ENCODE measurements at regions not wholly inside any gene's neighbourhood (a gene's known extent, or its start where the extent isn't known, plus 50 kb on each side); places are given as distances from the start of the nearest gene placed in this dataset.
"Not testable (repeated sequence)": the region's sequence is repeated elsewhere in the genome, so short reads cannot be mapped to it uniquely, and the experiment has no call there.

- Histone ChIP-seq H4K20me1 (ENCODE audit: low read depth, low read length) (no peaks in the 10 kb centered on the region), H3K79me2 (ENCODE audit: insufficient read depth, low read length) (no peaks in the 10 kb centered on the region), H3K4me2 (ENCODE audit: low read depth, low read length, poor library complexity, severe bottlenecking) (no peak overlapping the region), H3F3A (ENCODE audit: insufficient read depth) (no peaks in the 10 kb centered on the region), H2AFZ (ENCODE audit: low read depth, low read length, severe bottlenecking) (no peak overlapping the region), H3K9me2 (replicated peaks; ENCODE audit: insufficient read depth, low read length) (no peaks in the 10 kb centered on the region), H3K9ac (ENCODE audit: low read length) (no peak overlapping the region), H3K9me3 (ENCODE audit: insufficient read depth, low read length) (no peaks in the 10 kb centered on the region), H3K27me3 (ENCODE audit: low read length) (no peaks in the 10 kb centered on the region), H3K4me3 (ENCODE audit: insufficient read depth, low read length, poor library complexity, severe bottlenecking) (no peak overlapping the region), H3K27ac (ENCODE audit: low read depth, low read length) (no peak overlapping the region), H3K36me3 (ENCODE audit: low read length) (no peaks in the 10 kb centered on the region)
- TF ChIP-seq EZH2phosphoT487 (conservative IDR thresholded peaks at IDR 0.05; ENCODE audit: low read length) (no peak), CTCF (IDR thresholded peaks at IDR 0.05; ENCODE audit: insufficient read depth, low read length, poor library complexity, severe bottlenecking) (no peak)
These were observed 424.6 kb downstream of the BTG1 start for GRCh38 chr12:91721023-91721422.

GRCh38 chr12:91718326-91718725, 427.3 kb downstream of the BTG1 start:
- Histone ChIP-seq H3K9me2 (replicated peaks; ENCODE audit: insufficient read depth, low read length) (no peaks in the 10 kb centered on the region), H3K27me3 (ENCODE audit: low read length) (no peaks in the 10 kb centered on the region), H3K36me3 (ENCODE audit: low read length) (no peaks in the 10 kb centered on the region), H3K4me2 (ENCODE audit: low read depth, low read length, poor library complexity, severe bottlenecking) (no peak overlapping the region), H4K20me1 (ENCODE audit: low read depth, low read length) (no peaks in the 10 kb centered on the region), H3K9ac (ENCODE audit: low read length) (no peak overlapping the region), H3K9me3 (ENCODE audit: insufficient read depth, low read length) (no peaks in the 10 kb centered on the region), H3K27ac (ENCODE audit: low read depth, low read length) (no peak overlapping the region), H3K79me2 (ENCODE audit: insufficient read depth, low read length) (no peaks in the 10 kb centered on the region), H3F3A (ENCODE audit: insufficient read depth) (no peaks in the 10 kb centered on the region), H3K4me3 (ENCODE audit: insufficient read depth, low read length, poor library complexity, severe bottlenecking) (no peak overlapping the region), H2AFZ (ENCODE audit: low read depth, low read length, severe bottlenecking) (no peak overlapping the region)
- TF ChIP-seq CTCF (IDR thresholded peaks at IDR 0.05; ENCODE audit: insufficient read depth, low read length, poor library complexity, severe bottlenecking) (no peak), EZH2phosphoT487 (conservative IDR thresholded peaks at IDR 0.05; ENCODE audit: low read length) (no peak)

- H3K27ac ChIP-seq (ENCODE audit: low read depth, low read length): no peak overlapping the region
- H3K4me3 ChIP-seq (ENCODE audit: insufficient read depth, low read length, poor library complexity, severe bottlenecking): no peak overlapping the region
- no peaks in the 10 kb centered on the region for H4K20me1 ChIP-seq (ENCODE audit: low read depth, low read length)
- no peaks in the 10 kb centered on the region for H3F3A ChIP-seq (ENCODE audit: insufficient read depth)
- no peak overlapping the region for H3K9ac ChIP-seq (ENCODE audit: low read length)
- H3K27me3 ChIP-seq (ENCODE audit: low read length): no peaks in the 10 kb centered on the region
- TF ChIP-seq CTCF (IDR thresholded peaks at IDR 0.05; ENCODE audit: insufficient read depth, low read length, poor library complexity, severe bottlenecking): no peak
- TF ChIP-seq EZH2phosphoT487 (conservative IDR thresholded peaks at IDR 0.05; ENCODE audit: low read length): no peak
- H3K4me2 ChIP-seq (ENCODE audit: low read depth, low read length, poor library complexity, severe bottlenecking): no peak overlapping the region
- H3K36me3 ChIP-seq (ENCODE audit: low read length): no peaks in the 10 kb centered on the region
- H3K9me2 ChIP-seq (replicated peaks; ENCODE audit: insufficient read depth, low read length): no peaks in the 10 kb centered on the region
- no peak overlapping the region for H2AFZ ChIP-seq (ENCODE audit: low read depth, low read length, severe bottlenecking)
- H3K9me3 ChIP-seq (ENCODE audit: insufficient read depth, low read length): no peaks in the 10 kb centered on the region
- H3K79me2 ChIP-seq (ENCODE audit: insufficient read depth, low read length): no peaks in the 10 kb centered on the region
These were observed 427.8 kb downstream of the BTG1 start for GRCh38 chr12:91717804-91718203.

- H2AFZ ChIP-seq (ENCODE audit: low read depth, low read length, severe bottlenecking); H3K27me3 ChIP-seq (ENCODE audit: low read length); H3F3A ChIP-seq (ENCODE audit: insufficient read depth); H3K9ac ChIP-seq (ENCODE audit: low read length); H3K4me3 ChIP-seq (ENCODE audit: insufficient read depth, low read length, poor library complexity, severe bottlenecking); H4K20me1 ChIP-seq (ENCODE audit: low read depth, low read length); H3K36me3 ChIP-seq (ENCODE audit: low read length); H3K4me2 ChIP-seq (ENCODE audit: low read depth, low read length, poor library complexity, severe bottlenecking); H3K79me2 ChIP-seq (ENCODE audit: insufficient read depth, low read length); H3K9me3 ChIP-seq (ENCODE audit: insufficient read depth, low read length); H3K27ac ChIP-seq (ENCODE audit: low read depth, low read length); H3K9me2 ChIP-seq (replicated peaks; ENCODE audit: insufficient read depth, low read length): not testable (repeated sequence)
These were observed 433.7 kb downstream of the BTG1 start for GRCh38 chr12:91711925-91712324.

All from SU-DHL-6 (cell line).